ENCODE measurements at regions not wholly inside any gene's neighbourhood (a gene's known extent, or its start where the extent isn't known, plus 50 kb on each side); places are given as distances from the start of the nearest gene placed in this dataset.
A peak's percentile ranks its signal among the peaks of the same experiment; 100 is the strongest.

GRCh38 chrX:130974323-130974722 is 71.3 kb upstream of the ENOX2 start:
- no peak for TF ChIP-seq CTCF (IDR thresholded peaks at IDR 0.05)
- Histone ChIP-seq H3K9me3 (no peaks in the 10 kb centered on the region), H3K4me1 (no peaks in the 10 kb centered on the region), H3K27me3 (no peaks in the 10 kb centered on the region), H3K4me3 (no peak overlapping the region), H3K36me3 (no peaks in the 10 kb centered on the region), H3K27ac (no peak overlapping the region)
- intact Hi-C loops (cut with DNase I; ENCODE audit: low total_unique reads), result loop anchor here (10.0 kb wide), 1 partner anchor 660 kb away; no protein-coding TSS in a partner anchor
- DNase-seq, result no peak

GRCh38 chrX:130975947-130976346 is 72.9 kb upstream of the ENOX2 start:
- H3K9me3 ChIP-seq, result no peaks in the 10 kb centered on the region
- intact Hi-C loops (cut with DNase I; ENCODE audit: low total_unique reads), result loop anchor here (10.0 kb wide), 1 partner anchor 659 kb away; no protein-coding TSS in a partner anchor
- no peak overlapping the region for H3K4me3 ChIP-seq
- H3K36me3 ChIP-seq, result no peaks in the 10 kb centered on the region
- H3K27ac ChIP-seq, result no peak overlapping the region
- H3K4me1 ChIP-seq, result no peaks in the 10 kb centered on the region
- DNase-seq, result no peak
- no peaks in the 10 kb centered on the region for H3K27me3 ChIP-seq
- peak; percentile 14 to 19 for TF ChIP-seq CTCF (IDR thresholded peaks at IDR 0.05)

- Histone ChIP-seq H3K27ac (no peak overlapping the region), H3K4me3 (no peak overlapping the region), H3K27me3 (no peaks in the 10 kb centered on the region), H3K4me1 (no peaks in the 10 kb centered on the region), H3K36me3 (no peaks in the 10 kb centered on the region), H3K9me3 (no peaks in the 10 kb centered on the region)
- DNase-seq, result no peak
- TF ChIP-seq CTCF (IDR thresholded peaks at IDR 0.05), result no peak
- intact Hi-C loops (cut with DNase I; ENCODE audit: low total_unique reads), result no loop called here
Observed at GRCh38 chrX:130981836-130982235, 76.3 kb upstream of the ARHGAP36 start.

- no peak for DNase-seq
- H3K4me1 ChIP-seq, result no peaks in the 10 kb centered on the region
- no peaks in the 10 kb centered on the region for H3K36me3 ChIP-seq
- H3K9me3 ChIP-seq, result no peaks in the 10 kb centered on the region
- no peak for TF ChIP-seq CTCF (IDR thresholded peaks at IDR 0.05)
- intact Hi-C loops (cut with DNase I; ENCODE audit: low total_unique reads), result no loop called here
- no peak overlapping the region for H3K27ac ChIP-seq
- H3K27me3 ChIP-seq, result no peaks in the 10 kb centered on the region
- no peak overlapping the region for H3K4me3 ChIP-seq
Observed at GRCh38 chrX:130984782-130985181, 73.4 kb upstream of the ARHGAP36 start.

GRCh38 chrX:130987241-130987640 is 70.9 kb upstream of the ARHGAP36 start:
- Histone ChIP-seq H3K36me3 (no peaks in the 10 kb centered on the region), H3K4me3 (no peak overlapping the region), H3K9me3 (no peaks in the 10 kb centered on the region), H3K27me3 (no peaks in the 10 kb centered on the region), H3K27ac (no peak overlapping the region), H3K4me1 (no peaks in the 10 kb centered on the region)
- intact Hi-C loops (cut with DNase I; ENCODE audit: low total_unique reads), result no loop called here
- TF ChIP-seq CTCF (IDR thresholded peaks at IDR 0.05), result no peak
- no peak for DNase-seq

GRCh38 chrX:130990723-130991122 is 67.4 kb upstream of the ARHGAP36 start:
- intact Hi-C loops (cut with DNase I; ENCODE audit: low total_unique reads), result no loop called here
- no peak overlapping the region for H3K4me3 ChIP-seq
- TF ChIP-seq CTCF (IDR thresholded peaks at IDR 0.05), result no peak

More at GRCh38 chrX:130990723-130991122, 67.4 kb upstream of the ARHGAP36 start:
- H3K9me3 ChIP-seq, result no peaks in the 10 kb centered on the region
- no peaks in the 10 kb centered on the region for H3K27me3 ChIP-seq
- no peaks in the 10 kb centered on the region for H3K36me3 ChIP-seq
- no peaks in the 10 kb centered on the region for H3K4me1 ChIP-seq
- H3K27ac ChIP-seq, result no peak overlapping the region
- no peak for DNase-seq

Measured in tibial artery (tissue), 4 donors.